SH-SY5Y (cell line): ENCODE measurements at regions not wholly inside any gene's neighbourhood (a gene's known extent, or its start where the extent isn't known, plus 50 kb on each side); places are given as distances from the start of the nearest gene placed in this dataset.

Experiments used
- GATA2 ChIP-seq: IDR thresholded peaks from 2 replicates; pipeline ENCODE4 v1.6.1; 2011; ENCODE audit warnings: mild to moderate bottlenecking, low read depth, low read length
- GATA3 ChIP-seq: IDR thresholded peaks from 2 replicates; pipeline ENCODE4 v1.6.1; 2011; ENCODE audit warnings: low read depth, mild to moderate bottlenecking, low read length, moderate library complexity

DNA sequence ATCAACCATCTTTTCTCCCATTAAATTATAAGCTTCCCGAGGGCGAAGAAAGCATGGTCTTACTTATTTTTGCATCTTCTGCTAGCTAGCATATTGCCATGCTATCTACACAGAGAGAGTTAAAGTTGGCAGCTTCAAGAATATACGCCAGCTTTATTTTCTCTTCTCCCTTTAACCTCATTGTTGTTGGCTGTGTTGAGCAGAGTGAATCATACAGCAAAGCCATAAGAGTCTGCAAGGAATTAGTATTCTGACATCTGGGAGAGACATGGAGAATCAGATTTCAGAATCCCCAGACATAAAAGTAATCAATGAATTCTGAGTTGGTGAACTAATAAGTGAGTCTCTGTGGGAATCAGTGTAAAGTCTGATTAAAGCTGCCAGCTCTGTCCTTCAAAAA, 649.6 kb upstream of the PTBP2 start:
- TF ChIP-seq GATA3 (no peak), GATA2 (no peak)
